HFFc6 (cell line): ENCODE measurements at regions not wholly inside any gene's neighbourhood (a gene's known extent, or its start where the extent isn't known, plus 50 kb on each side); places are given as distances from the start of the nearest gene placed in this dataset.
A peak's percentile ranks its signal among the peaks of the same experiment; 100 is the strongest.
"Not testable (repeated sequence)": the region's sequence is repeated elsewhere in the genome, so short reads cannot be mapped to it uniquely, and the experiment has no call there.

ENCODE experiments used
- DNase-seq: peaks from one replicate; pipeline ENCODE4 v3.0.0-alpha.2; 2018
- H3K27ac Mint-ChIP-seq: 2 replicates; pipeline ENCODE4 v1.8.0; 2020; ENCODE audit warnings: mild to moderate bottlenecking, mixed read lengths
- H3K27me3 Mint-ChIP-seq: 2 replicates; pipeline ENCODE4 v1.8.0; 2021; ENCODE audit warnings: mild to moderate bottlenecking, moderate library complexity, mixed read lengths; ENCODE audit not compliant: insufficient read depth
- H3K36me3 Mint-ChIP-seq: 2 replicates; pipeline ENCODE4 v1.8.0; 2021; ENCODE audit warnings: low read depth, mixed read lengths
- H3K4me1 Mint-ChIP-seq: 2 replicates; pipeline ENCODE4 v1.8.0; 2020; ENCODE audit warnings: low read depth, mixed read lengths
- H3K4me3 Mint-ChIP-seq: 2 replicates; pipeline ENCODE4 v1.8.0; 2020; ENCODE audit warnings: mild to moderate bottlenecking, moderate library complexity, mixed read lengths
- H3K9me3 Mint-ChIP-seq: 2 replicates; pipeline ENCODE4 v1.8.0; 2020; ENCODE audit warnings: mild to moderate bottlenecking, mixed read lengths
- TF ChIP-seq, protein P1 (sequence below): fragments of 200-600 bp; sonication (generic); IDR thresholded peaks from 2 replicates; pipeline ENCODE4 v1.5.0; 2021; ENCODE audit warnings: antibody characterized with exemption, mild to moderate bottlenecking

DNA sequence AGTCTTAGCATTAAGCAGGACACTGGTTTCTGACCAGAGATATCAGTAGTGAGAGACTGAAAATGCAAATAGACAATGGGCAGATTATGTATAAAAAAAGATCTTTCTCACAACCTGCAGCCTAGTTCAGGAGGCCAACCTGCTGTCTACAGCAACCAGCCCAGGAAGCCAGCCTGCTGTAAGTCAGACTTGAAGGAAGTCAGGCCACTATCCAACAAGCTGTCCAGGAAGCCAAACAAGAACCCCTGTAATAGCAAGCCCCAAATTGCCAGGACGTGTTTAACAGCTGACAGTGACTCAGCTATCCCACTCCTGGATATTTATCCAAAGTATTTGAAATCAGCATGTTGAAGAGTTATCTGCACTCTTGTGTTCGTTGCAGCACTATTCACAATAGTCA, 121.8 kb upstream of the SPIN1 start:
- TF ChIP-seq, protein P1, sequence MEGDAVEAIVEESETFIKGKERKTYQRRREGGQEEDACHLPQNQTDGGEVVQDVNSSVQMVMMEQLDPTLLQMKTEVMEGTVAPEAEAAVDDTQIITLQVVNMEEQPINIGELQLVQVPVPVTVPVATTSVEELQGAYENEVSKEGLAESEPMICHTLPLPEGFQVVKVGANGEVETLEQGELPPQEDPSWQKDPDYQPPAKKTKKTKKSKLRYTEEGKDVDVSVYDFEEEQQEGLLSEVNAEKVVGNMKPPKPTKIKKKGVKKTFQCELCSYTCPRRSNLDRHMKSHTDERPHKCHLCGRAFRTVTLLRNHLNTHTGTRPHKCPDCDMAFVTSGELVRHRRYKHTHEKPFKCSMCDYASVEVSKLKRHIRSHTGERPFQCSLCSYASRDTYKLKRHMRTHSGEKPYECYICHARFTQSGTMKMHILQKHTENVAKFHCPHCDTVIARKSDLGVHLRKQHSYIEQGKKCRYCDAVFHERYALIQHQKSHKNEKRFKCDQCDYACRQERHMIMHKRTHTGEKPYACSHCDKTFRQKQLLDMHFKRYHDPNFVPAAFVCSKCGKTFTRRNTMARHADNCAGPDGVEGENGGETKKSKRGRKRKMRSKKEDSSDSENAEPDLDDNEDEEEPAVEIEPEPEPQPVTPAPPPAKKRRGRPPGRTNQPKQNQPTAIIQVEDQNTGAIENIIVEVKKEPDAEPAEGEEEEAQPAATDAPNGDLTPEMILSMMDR: no peak
- Mint-ChIP-seq H3K36me3 (peaks cover 7% of the 10 kb centered on the region), H3K27ac (no peak overlapping the region), H3K4me1 (peaks cover 32% of the 10 kb centered on the region), H3K4me3 (no peak overlapping the region), H3K9me3 (peaks cover 6% of the 10 kb centered on the region), H3K27me3 (no peaks in the 10 kb centered on the region)
- DNase-seq: no peak

DNA sequence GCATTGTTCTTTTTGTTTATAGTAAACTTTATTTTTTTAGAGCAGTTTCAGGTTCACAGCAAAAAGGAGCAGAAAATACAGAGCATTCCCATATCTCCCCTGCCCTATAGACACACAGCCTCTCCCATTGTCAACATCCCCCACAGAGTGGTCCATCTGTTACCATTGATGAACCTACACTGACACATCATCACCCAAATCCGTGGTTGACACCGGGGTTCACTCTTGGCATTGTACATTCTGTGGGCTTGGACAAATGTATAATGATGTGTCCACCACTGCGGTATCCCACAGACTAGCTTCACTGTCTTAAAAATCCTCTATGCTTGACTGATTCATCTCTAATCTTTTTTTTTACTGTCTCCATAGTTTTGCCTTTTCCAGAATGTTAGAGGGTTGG, 120.7 kb upstream of the SPATA31C2 start:
- Mint-ChIP-seq H3K9me3 (no peaks in the 10 kb centered on the region), H3K36me3 (no peaks in the 10 kb centered on the region), H3K4me3 (0 out of 2 replicates have a peak overlapping the region, but pooled peaks have one; percentile 9), H3K4me1 (peaks cover 18% of the 10 kb centered on the region), H3K27me3 (peaks cover 2% of the 10 kb centered on the region), H3K27ac (no peak overlapping the region)
- TF ChIP-seq, protein P1: no peak
- DNase-seq: no peak

DNA sequence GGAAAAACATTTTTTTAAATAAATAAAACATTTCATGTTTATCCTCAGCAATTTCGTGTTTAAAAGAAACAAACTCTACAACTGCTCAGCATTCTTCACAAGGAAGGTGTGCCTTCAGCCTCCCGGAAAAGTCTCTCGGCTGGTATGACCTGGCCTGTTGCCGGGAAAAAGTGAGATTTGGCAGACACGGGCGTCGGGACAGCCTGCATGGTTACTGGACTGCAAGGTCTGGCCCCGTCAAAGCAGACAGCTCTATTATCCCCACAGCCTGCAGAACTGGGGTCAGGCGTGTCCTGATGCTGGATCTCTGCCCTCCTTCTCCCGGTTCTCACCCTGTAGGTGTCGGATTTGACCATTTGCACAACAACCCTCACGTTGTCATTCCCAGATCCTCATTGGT, 120.3 kb upstream of the SPATA31C2 start:
- peaks cover 18% of the 10 kb centered on the region for H3K4me1 Mint-ChIP-seq
- H3K36me3 Mint-ChIP-seq: no peaks in the 10 kb centered on the region
- TF ChIP-seq, protein P1: no peak
- peaks cover 2% of the 10 kb centered on the region for H3K27me3 Mint-ChIP-seq
- peak overlapping the region; percentile 37; the same call in 1 of the 2 replicates for H3K4me3 Mint-ChIP-seq
- H3K27ac Mint-ChIP-seq: no peak overlapping the region
- no peaks in the 10 kb centered on the region for H3K9me3 Mint-ChIP-seq
- DNase-seq: no peak

- DNase-seq: peak; percentile 43
- Mint-ChIP-seq H3K4me3 (peak overlapping the region; percentile 37), H3K9me3 (no peaks in the 10 kb centered on the region), H3K27ac (peak overlapping the region; percentile 57; the same call in 1 of the 2 replicates), H3K36me3 (no peaks in the 10 kb centered on the region), H3K27me3 (peaks cover 2% of the 10 kb centered on the region), H3K4me1 (peaks cover 18% of the 10 kb centered on the region)
- TF ChIP-seq, protein P1: no peak
Observed at GRCh38 chr9:88258024-88258423, 119.7 kb upstream of the SPATA31C2 start.

DNA sequence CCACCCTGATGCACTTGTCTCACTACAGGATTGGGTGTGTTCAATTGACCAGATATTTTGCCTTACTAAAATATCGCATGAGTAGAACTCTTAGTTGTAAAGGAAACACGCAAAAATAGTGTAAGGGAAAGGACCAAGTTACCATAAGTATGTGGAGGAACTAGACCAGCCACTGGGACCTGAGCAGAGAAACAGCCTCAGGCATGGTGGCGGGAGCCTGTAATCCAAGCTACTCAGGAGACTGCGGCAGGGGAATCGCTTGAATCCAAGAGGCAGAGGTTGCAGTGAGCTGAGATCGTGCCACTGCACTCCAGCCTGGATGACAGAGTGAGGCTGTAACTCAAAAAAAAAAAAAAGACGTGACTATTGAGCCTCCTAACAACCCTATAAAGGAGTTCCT, 117.9 kb upstream of the SPATA31C2 start:
- no peak for DNase-seq
- no peak overlapping the region for H3K27ac Mint-ChIP-seq
- TF ChIP-seq, protein P1: no peak
- H3K4me3 Mint-ChIP-seq: no peak overlapping the region
- H3K9me3 Mint-ChIP-seq: peaks cover 18% of the 10 kb centered on the region
- H3K36me3 Mint-ChIP-seq: peaks cover 3% of the 10 kb centered on the region; the same call in 1 of the 2 replicates
- peaks cover 2% of the 10 kb centered on the region for H3K27me3 Mint-ChIP-seq
- H3K4me1 Mint-ChIP-seq: peaks cover 18% of the 10 kb centered on the region

DNA sequence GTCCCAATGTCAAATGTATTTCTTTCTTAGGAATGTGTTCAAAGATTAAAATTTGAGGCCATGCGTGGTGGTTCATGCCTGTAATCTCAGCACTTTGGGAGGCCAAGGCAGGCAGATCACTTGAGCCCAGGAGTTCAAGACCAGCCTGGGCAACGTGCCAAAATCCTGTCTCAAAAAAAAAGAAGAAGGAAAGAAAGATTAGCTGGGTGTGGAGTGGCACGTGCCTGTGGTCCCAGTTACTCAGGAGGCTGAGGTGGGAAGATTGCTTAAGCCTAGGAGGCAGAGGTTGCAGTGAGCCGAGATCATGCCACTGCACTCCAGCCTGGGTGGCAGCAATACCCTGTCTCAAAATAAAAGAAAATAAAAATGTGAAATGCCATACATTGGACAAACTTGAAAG, 117.5 kb upstream of the SPATA31C2 start:
- Mint-ChIP-seq H3K4me1 (peaks cover 18% of the 10 kb centered on the region), H3K9me3 (peaks cover 22% of the 10 kb centered on the region)
- not testable (repeated sequence) for H3K27ac Mint-ChIP-seq, H3K4me3 Mint-ChIP-seq, H3K27me3 Mint-ChIP-seq, H3K36me3 Mint-ChIP-seq, DNase-seq
